Neural progenitor cell (in vitro differentiated cells): ENCODE measurements at regions not wholly inside any gene's neighbourhood (a gene's known extent, or its start where the extent isn't known, plus 50 kb on each side); places are given as distances from the start of the nearest gene placed in this dataset.

ENCODE experiments used
- EZH2 ChIP-seq: fragments of 200-600 bp; sonication (generic); IDR thresholded peaks from 2 replicates; pipeline ENCODE4 v1.6.1; 2017; ENCODE audit warnings: antibody characterized with exemption, mild to moderate bottlenecking, moderate library complexity
- EZH2phosphoT487 ChIP-seq: fragments of 200-600 bp; sonication (generic); IDR thresholded peaks from 2 replicates; pipeline ENCODE4 v1.6.1; 2017; ENCODE audit warnings: antibody characterized with exemption
- TF ChIP-seq, protein P1 (sequence below): fragments of 200-600 bp; sonication (generic); IDR thresholded peaks from 2 replicates; pipeline ENCODE4 v1.5.1; 2017; ENCODE audit warnings: antibody characterized with exemption, mild to moderate bottlenecking

DNA sequence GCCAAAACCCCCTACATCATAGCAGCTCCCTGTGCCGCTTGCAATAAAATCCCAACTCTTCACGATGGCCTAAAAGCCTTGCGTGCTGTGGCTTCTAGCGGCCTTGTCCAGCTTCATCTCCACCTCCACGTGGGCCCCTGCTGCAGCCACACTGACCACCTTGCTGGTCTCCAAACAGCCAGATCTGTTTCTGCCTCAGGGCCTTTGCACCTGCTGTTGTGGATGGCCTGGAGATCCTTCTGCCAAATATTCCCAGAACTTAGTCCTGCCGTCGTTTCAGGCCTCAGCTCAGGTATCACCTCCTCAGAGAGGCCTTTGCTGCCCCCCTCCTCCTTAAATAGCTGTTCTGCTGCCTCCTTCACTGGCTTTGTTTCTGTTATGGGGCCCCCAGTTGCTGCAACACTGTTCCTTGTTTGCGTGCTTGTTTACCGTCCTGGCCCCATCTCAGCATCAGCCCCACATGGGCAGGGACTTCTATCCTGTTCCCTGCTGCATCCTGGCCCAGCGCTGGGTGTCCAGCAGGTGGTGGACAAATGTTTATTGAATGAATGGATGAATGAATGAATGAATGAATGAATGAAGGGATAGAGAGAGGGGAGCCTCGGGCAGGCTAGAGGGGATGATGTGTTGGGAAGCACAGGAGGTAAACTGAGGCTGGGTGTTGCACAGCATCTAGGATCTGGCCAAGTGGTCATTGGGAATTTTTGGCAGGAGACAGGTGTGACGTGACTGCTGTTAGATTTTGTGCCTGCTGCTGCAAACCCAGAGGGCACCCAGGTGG lies 171.0 kb upstream of the GSE1 start:
- TF ChIP-seq, protein P1, sequence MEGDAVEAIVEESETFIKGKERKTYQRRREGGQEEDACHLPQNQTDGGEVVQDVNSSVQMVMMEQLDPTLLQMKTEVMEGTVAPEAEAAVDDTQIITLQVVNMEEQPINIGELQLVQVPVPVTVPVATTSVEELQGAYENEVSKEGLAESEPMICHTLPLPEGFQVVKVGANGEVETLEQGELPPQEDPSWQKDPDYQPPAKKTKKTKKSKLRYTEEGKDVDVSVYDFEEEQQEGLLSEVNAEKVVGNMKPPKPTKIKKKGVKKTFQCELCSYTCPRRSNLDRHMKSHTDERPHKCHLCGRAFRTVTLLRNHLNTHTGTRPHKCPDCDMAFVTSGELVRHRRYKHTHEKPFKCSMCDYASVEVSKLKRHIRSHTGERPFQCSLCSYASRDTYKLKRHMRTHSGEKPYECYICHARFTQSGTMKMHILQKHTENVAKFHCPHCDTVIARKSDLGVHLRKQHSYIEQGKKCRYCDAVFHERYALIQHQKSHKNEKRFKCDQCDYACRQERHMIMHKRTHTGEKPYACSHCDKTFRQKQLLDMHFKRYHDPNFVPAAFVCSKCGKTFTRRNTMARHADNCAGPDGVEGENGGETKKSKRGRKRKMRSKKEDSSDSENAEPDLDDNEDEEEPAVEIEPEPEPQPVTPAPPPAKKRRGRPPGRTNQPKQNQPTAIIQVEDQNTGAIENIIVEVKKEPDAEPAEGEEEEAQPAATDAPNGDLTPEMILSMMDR: no peak
- no peak for TF ChIP-seq EZH2
- TF ChIP-seq EZH2phosphoT487: no peak
